AG08396 (cell line): ENCODE measurements at regions not wholly inside any gene's neighbourhood (a gene's known extent, or its start where the extent isn't known, plus 50 kb on each side); places are given as distances from the start of the nearest gene placed in this dataset.

Source experiments
- DNase-seq: peaks from one replicate; pipeline ENCODE4 v3.0.0; 2012; ENCODE audit warnings: low spot score, mixed read lengths

GRCh38 chr12:93134175-93134890, 205.2 kb upstream of the EEA1 start:
- no peak for DNase-seq

- no peak for DNase-seq
Measured at GRCh38 chr12:93134893-93135285, 205.8 kb upstream of the EEA1 start.

- no peak for DNase-seq
Measured at GRCh38 chr12:93135286-93136239, 206.5 kb upstream of the EEA1 start.

DNA sequence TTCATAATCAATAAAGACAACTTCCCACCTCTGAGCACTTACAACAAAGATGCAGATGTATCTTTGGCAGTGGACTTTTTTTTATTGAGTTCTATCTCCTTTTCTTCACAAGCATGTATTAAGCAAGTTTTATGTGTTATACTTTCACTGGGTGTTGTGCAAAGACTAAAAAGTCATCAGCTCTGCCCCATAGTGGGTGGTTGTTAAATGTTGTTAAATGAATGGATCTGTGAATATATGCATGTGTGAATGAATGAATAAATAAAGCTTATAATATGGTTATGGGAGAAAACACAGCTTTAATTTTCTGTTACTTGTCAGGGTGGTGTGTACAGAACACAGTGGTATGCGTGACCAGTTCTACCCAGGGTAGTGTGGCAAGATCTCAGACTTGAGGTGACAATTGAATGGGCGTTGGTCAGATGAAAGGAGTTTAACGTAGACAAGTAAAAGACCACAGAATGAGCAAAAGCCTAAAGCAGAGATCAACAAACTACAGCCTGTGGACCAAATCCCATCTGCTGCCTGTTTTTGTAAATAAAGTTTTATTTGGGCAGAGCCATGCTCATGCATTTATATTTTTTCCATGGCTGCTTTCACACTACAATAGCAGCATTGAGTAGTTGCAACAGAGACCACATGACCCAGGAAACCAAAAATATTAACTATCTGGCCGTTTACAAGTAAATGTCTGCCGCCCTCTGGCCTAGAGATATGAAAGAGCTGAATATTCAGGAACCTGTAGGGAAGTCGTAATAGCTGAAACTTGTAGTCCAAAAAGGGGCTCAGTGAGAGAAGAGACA, 207.4 kb upstream of the EEA1 start:
- DNase-seq: no peak

GRCh38 chr12:93137656-93138612, 208.8 kb upstream of the EEA1 start:
- peak; percentile 67 for DNase-seq

- DNase-seq: no peak
Measured at GRCh38 chr12:93139028-93139665, 210.1 kb upstream of the EEA1 start.

- no peak for DNase-seq
Measured at GRCh38 chr12:93140325-93140724, 211.2 kb upstream of the EEA1 start.

DNA sequence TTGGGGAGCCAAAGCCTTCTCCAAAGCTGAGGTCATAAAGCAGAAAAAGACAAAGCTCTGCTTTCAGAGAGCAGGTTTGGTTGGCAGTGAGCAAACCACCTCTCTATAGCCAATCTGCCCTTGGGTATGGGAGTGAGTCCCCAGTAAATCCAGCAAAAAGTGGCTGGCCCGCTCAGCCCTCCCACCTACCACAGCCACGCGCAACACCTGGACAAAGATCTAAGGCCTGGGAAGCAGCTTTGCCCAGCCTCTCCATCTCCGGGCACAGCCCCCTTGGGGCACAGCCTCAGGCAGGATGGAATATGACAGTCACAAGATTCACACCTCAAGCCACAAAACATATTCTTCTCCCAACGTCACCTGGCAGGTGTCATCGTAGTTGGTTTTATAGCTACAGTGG, 211.7 kb upstream of the EEA1 start:
- no peak for DNase-seq

DNA sequence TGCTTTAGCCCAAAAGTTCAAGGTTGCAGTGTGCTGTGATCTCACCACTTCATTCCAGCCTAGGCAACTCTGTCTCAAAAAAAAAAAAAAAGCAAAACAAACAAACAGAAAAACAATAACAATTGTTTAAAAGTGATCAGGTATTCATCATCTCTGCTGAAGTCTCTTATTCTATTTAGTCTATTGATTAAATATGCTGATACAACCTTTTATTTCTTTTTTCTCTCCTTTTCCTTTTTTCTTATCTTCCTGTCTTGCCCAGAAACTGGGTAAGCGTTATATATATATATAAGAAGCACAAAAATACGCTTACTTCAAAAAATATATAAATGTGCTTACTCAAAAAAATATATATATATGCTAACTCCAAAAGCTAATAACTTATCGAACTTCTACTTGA, 213.8 kb upstream of the EEA1 start:
- DNase-seq: no peak

- no peak for DNase-seq
Measured at GRCh38 chr12:93144109-93144508, 215.0 kb upstream of the EEA1 start.

- DNase-seq: no peak
Measured at GRCh38 chr12:93145086-93145485, 216.0 kb upstream of the EEA1 start.

GRCh38 chr12:93146263-93146939, 217.3 kb upstream of the EEA1 start:
- no peak for DNase-seq

- DNase-seq: no peak
Measured at GRCh38 chr12:93146970-93147369, 217.9 kb upstream of the EEA1 start.

DNA sequence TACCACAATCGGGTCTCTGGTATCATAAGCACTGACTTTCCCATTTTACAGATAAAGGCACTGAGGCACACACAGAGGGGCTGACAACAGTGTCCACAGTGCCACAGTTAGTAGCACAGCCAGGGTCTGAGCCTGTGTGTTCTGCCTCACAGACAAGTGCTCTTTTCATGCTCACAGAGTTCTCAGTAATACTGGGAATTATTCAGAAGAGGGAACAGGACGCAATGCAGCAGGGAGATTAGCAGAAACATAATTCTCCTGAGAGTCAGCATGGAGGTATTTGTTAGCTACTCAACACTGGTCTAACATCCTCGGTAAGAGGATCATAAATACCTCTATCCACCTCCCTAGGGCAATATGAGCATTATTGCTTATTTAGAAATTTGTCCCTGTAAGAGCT, 219.3 kb upstream of the EEA1 start:
- no peak for DNase-seq

- DNase-seq: no peak
Measured at GRCh38 chr12:93149229-93149628, 220.1 kb upstream of the EEA1 start.

DNA sequence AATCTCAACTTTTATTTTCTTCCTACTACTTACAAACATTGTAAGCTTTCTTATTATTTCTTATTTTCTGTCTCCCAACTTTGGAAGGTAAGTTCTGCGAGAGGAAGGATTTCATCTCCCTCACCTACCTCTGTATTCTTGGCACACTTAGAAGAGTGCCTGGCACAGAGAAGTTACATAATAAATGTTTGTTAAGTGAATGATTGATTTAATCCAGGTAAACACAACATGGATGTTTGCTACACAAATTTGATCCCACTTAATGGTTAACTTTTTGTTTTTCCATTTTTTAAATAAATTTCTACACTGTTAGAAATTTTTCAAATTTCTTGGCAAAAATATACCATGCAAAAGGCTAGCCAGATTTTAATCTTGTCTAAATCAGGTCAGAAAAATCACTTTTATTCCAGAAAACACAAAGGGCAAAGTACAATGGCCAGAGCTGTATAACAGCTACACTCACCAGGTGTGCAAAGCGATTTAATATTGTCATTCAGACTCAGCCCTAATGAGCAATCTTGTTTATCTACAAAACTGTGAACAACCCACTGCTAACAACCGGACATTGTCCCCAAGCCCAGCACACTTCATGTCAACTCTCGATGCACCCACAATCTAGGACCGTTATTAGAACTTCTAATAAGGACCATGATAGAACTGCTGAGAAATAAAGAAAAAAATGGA, 222.1 kb upstream of the EEA1 start:
- no peak for DNase-seq

DNA sequence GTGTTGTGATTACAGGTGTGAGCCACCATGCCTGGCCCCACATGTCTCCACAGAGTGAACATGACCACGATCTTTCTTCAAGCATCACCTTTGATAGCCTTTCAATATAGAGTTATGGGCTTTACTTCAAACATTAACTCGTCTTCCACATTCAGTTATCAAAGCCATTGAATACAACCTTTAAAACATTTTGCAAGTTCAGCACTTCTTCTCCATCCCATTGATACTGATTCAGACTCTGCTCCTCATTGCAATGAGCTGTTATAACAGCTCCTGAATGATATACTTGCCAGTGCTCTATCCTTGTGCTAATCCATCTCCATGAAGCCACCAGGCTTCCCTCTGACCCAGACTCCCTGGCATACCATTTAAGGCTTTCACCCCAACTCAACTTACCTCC, 223.5 kb upstream of the EEA1 start:
- DNase-seq: no peak

DNA sequence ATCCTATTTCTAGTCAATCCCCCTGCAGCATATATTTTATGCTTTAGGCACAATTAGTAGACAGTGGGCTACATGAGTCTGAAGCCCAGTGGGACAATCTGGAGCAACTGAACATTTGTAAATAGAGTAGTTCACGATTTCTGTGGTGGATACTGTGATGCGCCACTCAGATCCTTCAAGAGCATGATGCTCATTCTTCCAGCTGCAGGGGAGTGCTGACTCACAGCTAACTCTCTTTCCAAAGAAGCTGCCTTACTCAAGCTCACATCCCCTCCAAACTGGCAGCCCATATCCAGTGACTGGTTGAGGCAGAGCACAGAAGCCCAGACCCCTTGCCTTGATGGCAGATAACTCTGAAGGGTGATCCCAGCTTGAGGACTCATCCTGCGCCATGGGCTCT, 224.2 kb upstream of the EEA1 start:
- no peak for DNase-seq

- DNase-seq: no peak
Measured at GRCh38 chr12:93154096-93154728, 223.5 kb upstream of the NUDT4 start.
